Peyer's patch (tissue), 4 donors: ENCODE measurements at regions not wholly inside any gene's neighbourhood (a gene's known extent, or its start where the extent isn't known, plus 50 kb on each side); places are given as distances from the start of the nearest gene placed in this dataset.

Experiments used
- DNase-seq, 3 donors: peaks; one replicate each; pipeline ENCODE4 v3.0.0-alpha.2; 2017 to 2019
- H3K27ac ChIP-seq, 4 donors: fragments of 200-600 bp; sonication (generic); one replicate each; pipeline ENCODE4 v1.5.1; 2016 to 2019
- H3K27me3 ChIP-seq, 2 donors: fragments of 200-600 bp; sonication (generic); one replicate each; pipeline ENCODE4 v1.5.1; 2019
- H3K36me3 ChIP-seq, 3 donors: fragments of 200-600 bp; sonication (generic); one replicate each; pipeline ENCODE4 v1.5.1; 2016 to 2019
- H3K4me1 ChIP-seq, 4 donors: fragments of 200-600 bp; sonication (generic); one replicate each; pipeline ENCODE4 v1.5.1; 2016 to 2019
- H3K4me3 ChIP-seq, 4 donors: fragments of 200-600 bp; sonication (generic); 1 replicate in 3 of 4; 2 replicates in 1 of 4; pipeline ENCODE4 v1.5.1; 2016 to 2019; ENCODE audit warnings: mild to moderate bottlenecking in 1 of 4
- H3K9me3 ChIP-seq, 4 donors: fragments of 200-600 bp; sonication (generic); one replicate each; pipeline ENCODE4 v1.5.1; 2016 to 2019; ENCODE audit warnings: mild to moderate bottlenecking in 1 of 4
- POLR2A ChIP-seq, 2 donors: fragments of 450-650 bp; IDR thresholded peaks; one replicate each; pipeline ENCODE4 v1.5.1; 2017; ENCODE audit warnings: antibody characterized with exemption in 2 of 2, mild to moderate bottlenecking in 2 of 2, moderate library complexity in 2 of 2
- TF ChIP-seq, protein P1 (sequence below), 6 experiments: fragments of 450-650 bp in 4 of 6; fragments of 200-600 bp in 2 of 6; sonication (generic) in 1 of 6; IDR thresholded peaks; one replicate each; pipeline ENCODE4 v1.5.1; 2017 to 2019; ENCODE audit warnings: antibody characterized with exemption in 6 of 6, mild to moderate bottlenecking in 3 of 6, moderate library complexity in 1 of 6

DNA sequence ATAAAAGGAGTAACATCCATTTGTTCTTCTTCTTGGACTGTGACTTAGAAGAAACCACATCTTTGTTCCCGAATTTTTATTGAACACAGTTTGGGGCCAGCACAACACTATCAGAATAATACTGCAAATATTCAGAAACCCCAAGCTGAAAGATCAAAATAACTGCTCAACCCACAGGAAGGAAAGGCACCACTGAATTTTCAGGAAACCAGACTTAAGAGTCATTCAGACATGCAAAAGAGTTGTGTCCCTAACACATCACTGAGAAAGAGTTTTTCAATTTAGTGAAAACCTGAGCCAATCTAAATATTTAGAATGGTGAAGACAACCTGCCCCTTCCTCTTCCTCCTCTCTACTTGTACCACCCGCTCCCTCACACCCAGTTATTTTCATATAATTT is 295.0 kb upstream of the RORA start:
- no peaks in the 10 kb centered on the region for H3K4me1 ChIP-seq
- H3K4me3 ChIP-seq = no peak overlapping the region
- TF ChIP-seq, protein P1, sequence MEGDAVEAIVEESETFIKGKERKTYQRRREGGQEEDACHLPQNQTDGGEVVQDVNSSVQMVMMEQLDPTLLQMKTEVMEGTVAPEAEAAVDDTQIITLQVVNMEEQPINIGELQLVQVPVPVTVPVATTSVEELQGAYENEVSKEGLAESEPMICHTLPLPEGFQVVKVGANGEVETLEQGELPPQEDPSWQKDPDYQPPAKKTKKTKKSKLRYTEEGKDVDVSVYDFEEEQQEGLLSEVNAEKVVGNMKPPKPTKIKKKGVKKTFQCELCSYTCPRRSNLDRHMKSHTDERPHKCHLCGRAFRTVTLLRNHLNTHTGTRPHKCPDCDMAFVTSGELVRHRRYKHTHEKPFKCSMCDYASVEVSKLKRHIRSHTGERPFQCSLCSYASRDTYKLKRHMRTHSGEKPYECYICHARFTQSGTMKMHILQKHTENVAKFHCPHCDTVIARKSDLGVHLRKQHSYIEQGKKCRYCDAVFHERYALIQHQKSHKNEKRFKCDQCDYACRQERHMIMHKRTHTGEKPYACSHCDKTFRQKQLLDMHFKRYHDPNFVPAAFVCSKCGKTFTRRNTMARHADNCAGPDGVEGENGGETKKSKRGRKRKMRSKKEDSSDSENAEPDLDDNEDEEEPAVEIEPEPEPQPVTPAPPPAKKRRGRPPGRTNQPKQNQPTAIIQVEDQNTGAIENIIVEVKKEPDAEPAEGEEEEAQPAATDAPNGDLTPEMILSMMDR (IDR thresholded peaks at IDR 0.05) = no peak
- TF ChIP-seq POLR2A (IDR thresholded peaks at IDR 0.05) = no peak
- no peaks in the 10 kb centered on the region for H3K36me3 ChIP-seq
- no peak overlapping the region for H3K27ac ChIP-seq
- H3K27me3 ChIP-seq = no peaks in the 10 kb centered on the region
- no peaks in the 10 kb centered on the region for H3K9me3 ChIP-seq
- no peak for DNase-seq

DNA sequence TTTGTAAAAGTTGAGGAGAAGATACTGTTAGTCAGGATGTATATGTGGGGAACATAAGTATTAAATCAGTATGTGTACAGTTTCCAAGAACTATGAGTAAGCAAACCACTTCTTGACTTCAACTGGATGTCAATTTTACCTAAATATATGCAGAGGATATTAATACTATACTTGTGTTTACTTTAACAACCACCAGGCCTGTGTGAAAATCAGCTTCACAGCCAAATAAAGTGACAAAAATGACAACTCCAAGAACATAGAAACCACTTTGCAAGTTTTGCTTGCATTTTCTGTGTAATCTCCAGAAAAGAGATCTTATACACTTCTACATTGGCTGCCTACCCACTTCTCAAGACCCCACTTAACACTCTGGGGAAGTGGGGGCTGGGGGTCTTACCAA is 293.3 kb upstream of the RORA start:
- no peak for DNase-seq
- no peaks in the 10 kb centered on the region for H3K9me3 ChIP-seq
- H3K36me3 ChIP-seq = no peaks in the 10 kb centered on the region
- H3K4me3 ChIP-seq = no peak overlapping the region
- no peak for TF ChIP-seq POLR2A (IDR thresholded peaks at IDR 0.05)
- TF ChIP-seq, protein P1 (IDR thresholded peaks at IDR 0.05) = no peak
- H3K27ac ChIP-seq = no peak overlapping the region
- no peaks in the 10 kb centered on the region for H3K4me1 ChIP-seq
- H3K27me3 ChIP-seq = no peaks in the 10 kb centered on the region

DNA sequence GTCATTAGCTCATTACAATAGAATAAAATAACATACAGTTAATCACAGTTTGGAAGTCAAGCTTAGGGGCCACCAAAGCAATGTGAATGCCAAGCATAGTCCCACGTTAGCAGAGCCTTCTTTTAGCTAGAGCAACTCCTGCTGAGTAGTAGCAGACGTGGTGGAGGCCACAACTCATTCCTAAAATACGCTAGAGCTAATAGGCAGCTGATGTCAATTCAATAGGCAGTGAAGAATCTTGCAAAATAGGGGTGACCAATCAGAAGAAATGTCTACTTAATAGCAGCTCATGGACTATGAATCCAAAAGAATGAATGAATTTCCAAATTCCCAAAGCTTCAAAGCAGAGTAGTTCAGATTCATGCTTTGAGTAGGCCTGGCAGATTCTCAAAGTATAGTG is 292.9 kb upstream of the RORA start:
- no peak overlapping the region for H3K4me3 ChIP-seq
- DNase-seq = no peak
- H3K27me3 ChIP-seq = no peaks in the 10 kb centered on the region
- H3K9me3 ChIP-seq = no peaks in the 10 kb centered on the region
- TF ChIP-seq POLR2A (IDR thresholded peaks at IDR 0.05) = no peak
- TF ChIP-seq, protein P1 (IDR thresholded peaks at IDR 0.05) = no peak
- H3K4me1 ChIP-seq = no peaks in the 10 kb centered on the region
- H3K36me3 ChIP-seq = no peaks in the 10 kb centered on the region
- no peak overlapping the region for H3K27ac ChIP-seq

DNA sequence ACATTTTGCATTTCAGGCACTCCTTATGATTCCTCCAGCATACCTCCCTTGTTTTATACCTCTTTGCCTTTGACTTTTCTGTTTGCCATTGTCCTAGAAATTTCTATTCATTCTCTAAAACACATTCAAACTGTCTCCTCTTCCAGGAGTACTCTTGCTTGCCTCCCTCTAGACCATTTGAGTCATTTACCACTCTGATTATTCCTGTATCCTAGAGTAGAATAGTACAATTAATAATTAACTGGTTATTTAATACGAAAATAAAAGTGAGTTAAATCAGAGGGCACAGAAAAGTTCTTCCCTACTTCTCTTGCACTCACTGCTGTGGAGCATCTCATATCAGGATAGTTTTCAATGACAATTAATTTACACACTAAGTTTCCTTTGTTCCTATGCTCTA is 290.2 kb upstream of the RORA start:
- no peaks in the 10 kb centered on the region for H3K36me3 ChIP-seq
- no peak overlapping the region for H3K4me3 ChIP-seq
- no peak for TF ChIP-seq POLR2A (IDR thresholded peaks at IDR 0.05)
- TF ChIP-seq, protein P1 (IDR thresholded peaks at IDR 0.05) = no peak
- H3K27ac ChIP-seq = no peak overlapping the region
- H3K4me1 ChIP-seq = no peaks in the 10 kb centered on the region
- DNase-seq = no peak
- H3K9me3 ChIP-seq = no peaks in the 10 kb centered on the region
- no peaks in the 10 kb centered on the region for H3K27me3 ChIP-seq

DNA sequence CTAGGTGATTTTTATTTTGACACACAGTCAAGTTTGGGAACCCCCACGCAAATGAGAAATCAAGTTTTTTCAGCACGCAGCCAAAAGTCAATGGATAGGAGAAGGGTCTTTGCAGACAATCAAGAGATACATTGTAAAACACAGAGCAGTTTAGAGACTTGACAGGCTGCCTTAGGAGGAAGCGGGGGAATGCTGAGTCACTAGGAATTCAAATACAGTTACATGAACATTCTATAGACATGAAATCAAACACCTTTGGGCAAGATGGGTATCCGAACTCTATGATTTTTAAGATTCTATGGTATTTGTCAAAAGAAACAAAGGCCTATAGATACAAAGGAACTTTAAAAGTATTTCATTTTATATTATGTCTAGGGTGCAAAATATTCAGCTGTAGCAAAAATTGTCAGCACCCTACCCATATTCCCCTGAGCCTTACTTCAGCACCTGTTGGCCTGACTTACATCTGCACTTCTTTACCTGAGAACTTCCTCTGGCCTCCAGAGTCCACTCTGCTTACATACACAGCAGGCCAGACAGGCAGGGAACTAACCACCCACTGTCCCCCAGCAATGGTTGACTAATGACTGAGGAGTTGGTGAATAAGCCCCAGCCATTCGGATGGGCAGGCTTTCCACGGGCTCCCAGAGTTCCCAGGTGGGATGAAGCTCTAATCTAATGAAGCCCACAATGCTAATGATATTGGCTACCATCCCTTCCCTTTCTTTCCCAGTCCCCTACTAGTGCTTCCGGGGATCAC is 289.3 kb upstream of the RORA start:
- Histone ChIP-seq H3K4me1 (no peaks in the 10 kb centered on the region), H3K4me3 (no peak overlapping the region), H3K27ac (no peak overlapping the region), H3K27me3 (no peaks in the 10 kb centered on the region), H3K36me3 (no peaks in the 10 kb centered on the region), H3K9me3 (no peaks in the 10 kb centered on the region)
- TF ChIP-seq, protein P1 (IDR thresholded peaks at IDR 0.05) = no peak
- no peak for TF ChIP-seq POLR2A (IDR thresholded peaks at IDR 0.05)
- DNase-seq = no peak

DNA sequence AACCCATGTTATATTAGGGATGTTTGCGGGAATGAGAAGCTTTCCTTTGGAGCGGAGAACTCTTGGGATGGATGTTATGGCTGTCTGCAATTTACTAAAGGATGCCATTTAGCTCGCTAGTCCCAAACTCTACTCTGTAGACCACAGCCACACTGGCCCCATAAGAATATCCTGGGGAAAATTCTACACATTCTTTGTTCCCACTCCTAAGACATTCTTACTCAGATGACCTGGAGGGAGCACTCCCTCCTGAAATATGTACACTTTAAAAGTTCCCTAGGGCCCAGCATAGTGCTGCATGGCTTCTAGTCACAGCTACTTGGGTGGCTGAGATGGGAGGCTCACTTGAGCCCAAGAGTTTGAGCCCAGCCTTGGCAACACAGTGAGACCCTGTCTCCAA is 288.7 kb upstream of the RORA start:
- DNase-seq = no peak
- Histone ChIP-seq H3K27me3 (no peaks in the 10 kb centered on the region), H3K9me3 (no peaks in the 10 kb centered on the region), H3K27ac (no peak overlapping the region), H3K36me3 (no peaks in the 10 kb centered on the region), H3K4me1 (no peaks in the 10 kb centered on the region), H3K4me3 (no peak overlapping the region)
- TF ChIP-seq, protein P1 (IDR thresholded peaks at IDR 0.05) = no peak
- no peak for TF ChIP-seq POLR2A (IDR thresholded peaks at IDR 0.05)
